OCI-LY3 (cell line): ENCODE measurements at regions not wholly inside any gene's neighbourhood (a gene's known extent, or its start where the extent isn't known, plus 50 kb on each side); places are given as distances from the start of the nearest gene placed in this dataset.

Source experiments
- H2AFZ ChIP-seq: fragments of 200-600, 300-600 bp; shearing (Covaris generic); 2 replicates; pipeline ENCODE4 v1.6.0; 2014; ENCODE audit warnings: antibody characterized with exemption, low read depth, low read length
- H3K27ac ChIP-seq: fragments of 200-600, 300-600 bp; sonication (generic); 2 replicates; pipeline ENCODE4 v1.5.1; 2014; ENCODE audit warnings: mild to moderate bottlenecking, low read length, moderate library complexity, mixed read lengths
- H3K27me3 ChIP-seq: fragments of 200-600, 300-600 bp; sonication (generic); 2 replicates; pipeline ENCODE4 v1.6.1; 2014; ENCODE audit warnings: low read depth, low read length, mixed read lengths
- H3K36me3 ChIP-seq: fragments of 200-600, 300-600 bp; sonication (generic); replicated peaks from 2 replicates; pipeline ENCODE3; 2014; ENCODE audit warnings: low read depth, low read length, mixed read lengths
- H3K4me1 ChIP-seq: fragments of 300-600, 200-600 bp; sonication (generic); 2 replicates; pipeline ENCODE4 v1.6.1; 2014; ENCODE audit warnings: low read length, mixed read lengths
- H3K4me2 ChIP-seq: fragments of 200-600, 300-600 bp; sonication (generic); 2 replicates; pipeline ENCODE4 v1.6.1; 2014; ENCODE audit warnings: low read length, mixed read lengths
- H3K4me3 ChIP-seq: fragments of 300-600, 200-600 bp; sonication (generic); 2 replicates; pipeline ENCODE4 v1.5.1; 2014; ENCODE audit warnings: antibody characterized with exemption, mild to moderate bottlenecking, low read length, moderate library complexity
- H3K79me2 ChIP-seq: fragments of 300-600, 200-600 bp; shearing (Covaris generic); 2 replicates; pipeline ENCODE4 v1.6.1; 2014; ENCODE audit warnings: mild to moderate bottlenecking, low read length, mixed read lengths
- H3K9ac ChIP-seq: fragments of 300-600, 200-600 bp; shearing (Covaris generic); 2 replicates; pipeline ENCODE4 v1.6.0; 2014; ENCODE audit warnings: mild to moderate bottlenecking, low read length, moderate library complexity
- H3K9me3 ChIP-seq: fragments of 200-600, 300-600 bp; shearing (Covaris generic); 2 replicates; pipeline ENCODE4 v1.6.1; 2014; ENCODE audit warnings: low read length, mixed read lengths; ENCODE audit not compliant: insufficient read depth
- H4K20me1 ChIP-seq: fragments of 200-600, 300-600 bp; sonication (generic); 2 replicates; pipeline ENCODE4 v1.6.1; 2016; ENCODE audit warnings: low read length, mixed read lengths; ENCODE audit not compliant: insufficient read depth
- CTCF ChIP-seq: fragments of 200-600, 300-600 bp; sonication (generic); IDR thresholded peaks from 2 replicates; pipeline ENCODE4 v1.5.1; 2014; ENCODE audit warnings: antibody characterized with exemption, low read length, low read depth
- EZH2phosphoT487 ChIP-seq: fragments of 200-600 bp; shearing (Covaris generic); IDR thresholded peaks from 2 replicates; pipeline ENCODE4 v1.6.1; 2018; ENCODE audit warnings: antibody characterized with exemption, mixed run types, low read depth

- H3K36me3 ChIP-seq = no peaks in the 10 kb centered on the region
Observed at GRCh38 chr3:81277853-81278252, 483.6 kb downstream of the GBE1 start.

GRCh38 chr3:81274671-81275070 is 486.8 kb downstream of the GBE1 start:
- no peak overlapping the region for H3K4me2 ChIP-seq
- H3K9ac ChIP-seq = no peak overlapping the region
- no peaks in the 10 kb centered on the region for H3K79me2 ChIP-seq
- peaks cover 21% of the 10 kb centered on the region for H3K4me1 ChIP-seq
- no peaks in the 10 kb centered on the region for H3K27me3 ChIP-seq
- no peak overlapping the region for H3K4me3 ChIP-seq
- H2AFZ ChIP-seq = peak overlapping the region; percentile 23
- TF ChIP-seq CTCF = no peak
- TF ChIP-seq EZH2phosphoT487 = no peak
- H4K20me1 ChIP-seq = no peaks in the 10 kb centered on the region
- H3K27ac ChIP-seq = no peak overlapping the region
- H3K9me3 ChIP-seq = no peaks in the 10 kb centered on the region
- H3K36me3 ChIP-seq = no peaks in the 10 kb centered on the region

More at GRCh38 chr3:81277853-81278252, 483.6 kb downstream of the GBE1 start:
- Histone ChIP-seq H3K79me2 (no peaks in the 10 kb centered on the region), H2AFZ (no peak overlapping the region), H3K9ac (no peak overlapping the region), H4K20me1 (no peaks in the 10 kb centered on the region), H3K27me3 (no peaks in the 10 kb centered on the region), H3K4me3 (no peak overlapping the region), H3K27ac (no peak overlapping the region), H3K4me2 (no peak overlapping the region), H3K9me3 (no peaks in the 10 kb centered on the region), H3K4me1 (no peaks in the 10 kb centered on the region)
- no peak for TF ChIP-seq EZH2phosphoT487
- TF ChIP-seq CTCF = no peak

- peak overlapping the region; percentile 15; the same call in 1 of the 2 replicates for H3K27ac ChIP-seq
- H3K4me3 ChIP-seq = 0 out of 2 replicates have a peak overlapping the region, but pooled peaks have one; percentile 15
- H3K79me2 ChIP-seq = no peaks in the 10 kb centered on the region
- 0 out of 2 replicates have a peak overlapping the region, but pooled peaks have one; percentile 1 for H3K9ac ChIP-seq
- H3K36me3 ChIP-seq = no peaks in the 10 kb centered on the region
- no peaks in the 10 kb centered on the region for H3K9me3 ChIP-seq
- TF ChIP-seq EZH2phosphoT487 = no peak
- TF ChIP-seq CTCF = no peak
- no peaks in the 10 kb centered on the region for H4K20me1 ChIP-seq
- H3K4me1 ChIP-seq = peaks cover 29% of the 10 kb centered on the region
- 0 out of 2 replicates have a peak overlapping the region, but pooled peaks have one; percentile 15 for H2AFZ ChIP-seq
- H3K4me2 ChIP-seq = peak overlapping the region; percentile 51
- no peaks in the 10 kb centered on the region for H3K27me3 ChIP-seq
Observed at GRCh38 chr3:81270603-81271379, 490.7 kb downstream of the GBE1 start.

GRCh38 chr3:81268526-81268925 is 492.9 kb downstream of the GBE1 start:
- Histone ChIP-seq H3K79me2 (no peaks in the 10 kb centered on the region), H3K4me1 (peaks cover 29% of the 10 kb centered on the region), H3K4me3 (no peak overlapping the region), H3K4me2 (no peak overlapping the region), H4K20me1 (no peaks in the 10 kb centered on the region), H3K27ac (no peak overlapping the region), H3K9ac (no peak overlapping the region), H3K36me3 (no peaks in the 10 kb centered on the region), H2AFZ (no peak overlapping the region), H3K27me3 (no peaks in the 10 kb centered on the region), H3K9me3 (no peaks in the 10 kb centered on the region)
- TF ChIP-seq EZH2phosphoT487 (no peak), CTCF (no peak)
